Chondrocyte (in vitro differentiated cells): ENCODE measurements at regions not wholly inside any gene's neighbourhood (a gene's known extent, or its start where the extent isn't known, plus 50 kb on each side); places are given as distances from the start of the nearest gene placed in this dataset.

Source experiments
- DNase-seq: peaks from one replicate; pipeline ENCODE4 v3.0.0; 2021; ENCODE audit warnings: mixed read lengths, low spot score
- H3K27ac Mint-ChIP-seq: one replicate; pipeline ENCODE4 v1.8.0; 2021; ENCODE audit warnings: mild to moderate bottlenecking, moderate library complexity, mixed read lengths; ENCODE audit not compliant: unreplicated experiment
- H3K27me3 Mint-ChIP-seq: 2 replicates; pipeline ENCODE4 v1.8.0; 2021; ENCODE audit warnings: low read depth, mixed read lengths
- H3K36me3 Mint-ChIP-seq: 2 replicates; pipeline ENCODE4 v1.8.0; 2021; ENCODE audit warnings: low read depth, mixed read lengths
- H3K4me1 Mint-ChIP-seq: 2 replicates; pipeline ENCODE4 v1.8.0; 2021; ENCODE audit warnings: low read depth, mild to moderate bottlenecking, mixed read lengths
- H3K4me3 Mint-ChIP-seq: one replicate; pipeline ENCODE4 v1.8.0; 2021; ENCODE audit warnings: mild to moderate bottlenecking, moderate library complexity, mixed read lengths; ENCODE audit not compliant: unreplicated experiment
- H3K9me3 Mint-ChIP-seq: 2 replicates; pipeline ENCODE4 v1.8.0; 2021; ENCODE audit warnings: low read depth, mixed read lengths
- TF ChIP-seq, protein P1 (sequence below): fragments of 200-600 bp; sonication (generic); IDR thresholded peaks from 2 replicates; pipeline ENCODE4 v1.5.0; 2021; ENCODE audit warnings: antibody characterized with exemption, mild to moderate bottlenecking, moderate library complexity

DNA sequence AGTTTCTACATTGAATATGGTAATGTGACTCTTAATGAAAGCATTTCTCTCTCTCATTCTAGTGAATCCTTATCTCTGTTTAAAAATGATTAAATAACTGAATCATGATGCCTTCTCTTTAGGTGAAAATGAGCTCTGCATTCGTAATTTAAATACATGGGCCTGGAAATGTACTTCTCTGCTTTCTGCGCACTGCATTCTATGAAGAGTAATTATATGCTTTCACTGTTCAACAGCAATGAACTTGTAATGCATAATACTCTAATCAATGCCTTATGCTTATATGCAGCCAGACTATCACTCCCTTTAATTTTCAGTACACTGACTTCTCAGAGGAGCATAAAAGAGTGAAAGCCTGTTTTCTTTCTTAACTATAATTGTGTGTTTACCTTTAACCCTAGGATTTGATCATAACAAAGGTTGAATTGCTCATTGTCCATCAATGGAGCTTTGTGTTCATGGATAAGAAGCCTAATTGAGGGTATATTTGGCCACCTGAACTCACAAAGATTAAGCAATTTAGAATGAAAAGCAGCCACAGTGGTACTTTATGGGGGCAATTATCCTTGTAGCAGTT lies 330.8 kb upstream of the PDZRN3 start:
- peaks cover 14% of the 10 kb centered on the region for H3K27me3 Mint-ChIP-seq
- no peak overlapping the region for H3K4me3 Mint-ChIP-seq
- H3K36me3 Mint-ChIP-seq = no peaks in the 10 kb centered on the region
- H3K27ac Mint-ChIP-seq = no peak overlapping the region
- H3K9me3 Mint-ChIP-seq = peaks cover 3% of the 10 kb centered on the region
- no peak for DNase-seq
- no peaks in the 10 kb centered on the region for H3K4me1 Mint-ChIP-seq
- TF ChIP-seq, protein P1, sequence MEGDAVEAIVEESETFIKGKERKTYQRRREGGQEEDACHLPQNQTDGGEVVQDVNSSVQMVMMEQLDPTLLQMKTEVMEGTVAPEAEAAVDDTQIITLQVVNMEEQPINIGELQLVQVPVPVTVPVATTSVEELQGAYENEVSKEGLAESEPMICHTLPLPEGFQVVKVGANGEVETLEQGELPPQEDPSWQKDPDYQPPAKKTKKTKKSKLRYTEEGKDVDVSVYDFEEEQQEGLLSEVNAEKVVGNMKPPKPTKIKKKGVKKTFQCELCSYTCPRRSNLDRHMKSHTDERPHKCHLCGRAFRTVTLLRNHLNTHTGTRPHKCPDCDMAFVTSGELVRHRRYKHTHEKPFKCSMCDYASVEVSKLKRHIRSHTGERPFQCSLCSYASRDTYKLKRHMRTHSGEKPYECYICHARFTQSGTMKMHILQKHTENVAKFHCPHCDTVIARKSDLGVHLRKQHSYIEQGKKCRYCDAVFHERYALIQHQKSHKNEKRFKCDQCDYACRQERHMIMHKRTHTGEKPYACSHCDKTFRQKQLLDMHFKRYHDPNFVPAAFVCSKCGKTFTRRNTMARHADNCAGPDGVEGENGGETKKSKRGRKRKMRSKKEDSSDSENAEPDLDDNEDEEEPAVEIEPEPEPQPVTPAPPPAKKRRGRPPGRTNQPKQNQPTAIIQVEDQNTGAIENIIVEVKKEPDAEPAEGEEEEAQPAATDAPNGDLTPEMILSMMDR = no peak

DNA sequence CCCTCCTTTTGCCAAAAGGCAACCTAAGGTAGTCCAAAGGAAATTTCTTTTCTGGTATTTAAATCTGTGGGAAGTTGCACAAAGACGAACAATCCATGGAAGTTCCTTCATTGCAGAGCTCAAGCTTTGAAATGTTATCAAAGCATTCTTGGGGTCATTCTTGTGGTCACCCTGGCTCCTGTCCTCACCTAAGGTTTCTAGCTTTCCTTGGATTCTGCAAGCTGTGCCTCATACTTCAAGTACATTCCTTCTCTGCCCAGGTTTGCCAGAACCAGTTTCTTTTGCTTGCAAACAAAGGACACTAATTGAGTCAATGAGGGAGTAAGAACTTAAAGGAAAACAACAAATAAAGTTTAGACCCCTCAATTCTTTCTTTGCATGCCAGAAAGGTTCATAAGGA lies 329.8 kb upstream of the PDZRN3 start:
- Mint-ChIP-seq H3K4me1 (no peaks in the 10 kb centered on the region), H3K27me3 (peaks cover 17% of the 10 kb centered on the region), H3K27ac (no peak overlapping the region), H3K9me3 (peaks cover 3% of the 10 kb centered on the region), H3K4me3 (no peak overlapping the region), H3K36me3 (no peaks in the 10 kb centered on the region)
- no peak for DNase-seq
- TF ChIP-seq, protein P1 = no peak

DNA sequence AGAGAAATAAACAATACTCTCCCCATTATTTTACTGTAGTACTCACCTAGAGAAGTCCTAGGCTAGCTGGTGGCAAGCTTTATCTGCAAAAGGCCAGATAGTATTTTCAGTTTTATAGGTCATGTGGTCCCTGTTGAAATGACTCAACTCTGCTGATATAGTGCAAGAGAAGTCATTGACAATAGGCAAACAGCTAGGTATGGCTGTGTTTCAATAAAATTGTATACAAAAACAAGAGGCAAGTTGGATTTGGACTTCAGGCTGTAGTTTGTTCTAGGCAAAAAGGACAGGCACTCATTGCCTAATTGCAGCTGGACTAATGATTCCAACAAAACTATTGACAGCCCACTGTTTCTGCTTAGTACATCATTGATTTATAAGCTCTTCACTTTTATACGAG lies 328.0 kb upstream of the PDZRN3 start:
- TF ChIP-seq, protein P1 = no peak
- no peak overlapping the region for H3K4me3 Mint-ChIP-seq
- peaks cover 17% of the 10 kb centered on the region for H3K27me3 Mint-ChIP-seq
- DNase-seq = no peak
- no peaks in the 10 kb centered on the region for H3K9me3 Mint-ChIP-seq
- no peaks in the 10 kb centered on the region for H3K4me1 Mint-ChIP-seq
- H3K27ac Mint-ChIP-seq = no peak overlapping the region
- no peaks in the 10 kb centered on the region for H3K36me3 Mint-ChIP-seq

DNA sequence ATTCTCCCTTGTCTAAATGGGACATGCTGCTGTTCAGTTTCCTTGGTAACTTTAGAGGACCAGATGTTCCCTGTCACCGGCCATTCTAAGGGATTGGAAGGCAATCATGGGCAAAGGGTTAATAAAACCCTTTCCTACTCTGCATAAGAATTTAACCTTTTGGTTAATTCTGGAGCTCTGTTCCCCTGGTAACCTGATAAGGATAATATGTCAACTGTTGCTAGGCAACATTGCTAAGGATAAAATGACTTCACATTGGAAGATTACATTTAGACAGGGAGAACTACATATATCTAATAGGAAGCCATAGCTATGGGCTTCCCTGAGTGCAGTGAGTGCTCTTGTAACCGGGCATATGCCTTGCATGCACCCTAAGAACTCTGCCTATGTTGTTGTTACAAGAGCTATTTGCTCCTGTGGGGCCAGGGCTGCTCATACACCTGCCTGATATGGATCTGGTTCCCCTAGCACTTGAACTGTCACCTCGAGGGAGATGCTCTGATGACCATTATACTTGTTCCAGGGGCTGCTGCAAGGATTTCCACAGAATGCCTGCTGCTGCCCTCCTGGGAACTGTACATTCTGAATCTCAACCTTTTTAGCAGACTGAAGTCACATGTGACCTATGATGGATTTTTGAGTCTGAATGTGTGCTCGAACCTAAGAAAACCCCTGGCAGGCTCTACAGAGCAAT lies 326.3 kb upstream of the PDZRN3 start:
- no peaks in the 10 kb centered on the region for H3K9me3 Mint-ChIP-seq
- TF ChIP-seq, protein P1 = no peak
- H3K27ac Mint-ChIP-seq = no peak overlapping the region
- no peaks in the 10 kb centered on the region for H3K4me1 Mint-ChIP-seq
- no peak for DNase-seq
- H3K27me3 Mint-ChIP-seq = peaks cover 12% of the 10 kb centered on the region
- H3K4me3 Mint-ChIP-seq = no peak overlapping the region
- no peaks in the 10 kb centered on the region for H3K36me3 Mint-ChIP-seq

DNA sequence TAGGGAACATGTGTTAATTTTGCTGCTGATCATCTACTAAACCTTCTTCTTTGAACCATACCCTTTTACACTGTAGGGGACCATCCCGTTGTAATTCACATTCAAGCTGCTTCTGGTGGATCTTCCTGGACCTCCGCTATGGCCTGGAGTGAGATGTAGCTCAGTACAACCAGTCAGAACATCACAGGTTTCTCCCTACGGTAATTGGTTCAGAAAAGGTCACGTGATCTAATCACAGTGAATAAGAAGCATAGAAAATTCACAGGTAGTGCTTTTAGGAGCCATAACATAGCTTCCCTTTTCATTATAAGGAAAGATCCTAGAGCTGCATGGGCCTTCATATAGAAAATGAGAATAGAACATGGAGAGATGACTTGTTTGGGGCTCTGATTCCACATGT lies 320.8 kb upstream of the PDZRN3 start:
- H3K27ac Mint-ChIP-seq = no peak overlapping the region
- no peaks in the 10 kb centered on the region for H3K36me3 Mint-ChIP-seq
- no peak for DNase-seq
- H3K4me1 Mint-ChIP-seq = no peaks in the 10 kb centered on the region
- peaks cover 3% of the 10 kb centered on the region for H3K9me3 Mint-ChIP-seq
- no peak overlapping the region for H3K4me3 Mint-ChIP-seq
- TF ChIP-seq, protein P1 = no peak
- H3K27me3 Mint-ChIP-seq = peaks cover 6% of the 10 kb centered on the region
